ENCODE measurements at regions not wholly inside any gene's neighbourhood (a gene's known extent, or its start where the extent isn't known, plus 50 kb on each side); places are given as distances from the start of the nearest gene placed in this dataset.

GRCh38 chr15:58331913-58332675, 99.7 kb upstream of the LIPC start (continued):
- TF ChIP-seq RERE (CRISPR knock-in tag; IDR thresholded peaks at IDR 0.05; ENCODE audit: low read depth): no peak
- TF ChIP-seq, protein P1, sequence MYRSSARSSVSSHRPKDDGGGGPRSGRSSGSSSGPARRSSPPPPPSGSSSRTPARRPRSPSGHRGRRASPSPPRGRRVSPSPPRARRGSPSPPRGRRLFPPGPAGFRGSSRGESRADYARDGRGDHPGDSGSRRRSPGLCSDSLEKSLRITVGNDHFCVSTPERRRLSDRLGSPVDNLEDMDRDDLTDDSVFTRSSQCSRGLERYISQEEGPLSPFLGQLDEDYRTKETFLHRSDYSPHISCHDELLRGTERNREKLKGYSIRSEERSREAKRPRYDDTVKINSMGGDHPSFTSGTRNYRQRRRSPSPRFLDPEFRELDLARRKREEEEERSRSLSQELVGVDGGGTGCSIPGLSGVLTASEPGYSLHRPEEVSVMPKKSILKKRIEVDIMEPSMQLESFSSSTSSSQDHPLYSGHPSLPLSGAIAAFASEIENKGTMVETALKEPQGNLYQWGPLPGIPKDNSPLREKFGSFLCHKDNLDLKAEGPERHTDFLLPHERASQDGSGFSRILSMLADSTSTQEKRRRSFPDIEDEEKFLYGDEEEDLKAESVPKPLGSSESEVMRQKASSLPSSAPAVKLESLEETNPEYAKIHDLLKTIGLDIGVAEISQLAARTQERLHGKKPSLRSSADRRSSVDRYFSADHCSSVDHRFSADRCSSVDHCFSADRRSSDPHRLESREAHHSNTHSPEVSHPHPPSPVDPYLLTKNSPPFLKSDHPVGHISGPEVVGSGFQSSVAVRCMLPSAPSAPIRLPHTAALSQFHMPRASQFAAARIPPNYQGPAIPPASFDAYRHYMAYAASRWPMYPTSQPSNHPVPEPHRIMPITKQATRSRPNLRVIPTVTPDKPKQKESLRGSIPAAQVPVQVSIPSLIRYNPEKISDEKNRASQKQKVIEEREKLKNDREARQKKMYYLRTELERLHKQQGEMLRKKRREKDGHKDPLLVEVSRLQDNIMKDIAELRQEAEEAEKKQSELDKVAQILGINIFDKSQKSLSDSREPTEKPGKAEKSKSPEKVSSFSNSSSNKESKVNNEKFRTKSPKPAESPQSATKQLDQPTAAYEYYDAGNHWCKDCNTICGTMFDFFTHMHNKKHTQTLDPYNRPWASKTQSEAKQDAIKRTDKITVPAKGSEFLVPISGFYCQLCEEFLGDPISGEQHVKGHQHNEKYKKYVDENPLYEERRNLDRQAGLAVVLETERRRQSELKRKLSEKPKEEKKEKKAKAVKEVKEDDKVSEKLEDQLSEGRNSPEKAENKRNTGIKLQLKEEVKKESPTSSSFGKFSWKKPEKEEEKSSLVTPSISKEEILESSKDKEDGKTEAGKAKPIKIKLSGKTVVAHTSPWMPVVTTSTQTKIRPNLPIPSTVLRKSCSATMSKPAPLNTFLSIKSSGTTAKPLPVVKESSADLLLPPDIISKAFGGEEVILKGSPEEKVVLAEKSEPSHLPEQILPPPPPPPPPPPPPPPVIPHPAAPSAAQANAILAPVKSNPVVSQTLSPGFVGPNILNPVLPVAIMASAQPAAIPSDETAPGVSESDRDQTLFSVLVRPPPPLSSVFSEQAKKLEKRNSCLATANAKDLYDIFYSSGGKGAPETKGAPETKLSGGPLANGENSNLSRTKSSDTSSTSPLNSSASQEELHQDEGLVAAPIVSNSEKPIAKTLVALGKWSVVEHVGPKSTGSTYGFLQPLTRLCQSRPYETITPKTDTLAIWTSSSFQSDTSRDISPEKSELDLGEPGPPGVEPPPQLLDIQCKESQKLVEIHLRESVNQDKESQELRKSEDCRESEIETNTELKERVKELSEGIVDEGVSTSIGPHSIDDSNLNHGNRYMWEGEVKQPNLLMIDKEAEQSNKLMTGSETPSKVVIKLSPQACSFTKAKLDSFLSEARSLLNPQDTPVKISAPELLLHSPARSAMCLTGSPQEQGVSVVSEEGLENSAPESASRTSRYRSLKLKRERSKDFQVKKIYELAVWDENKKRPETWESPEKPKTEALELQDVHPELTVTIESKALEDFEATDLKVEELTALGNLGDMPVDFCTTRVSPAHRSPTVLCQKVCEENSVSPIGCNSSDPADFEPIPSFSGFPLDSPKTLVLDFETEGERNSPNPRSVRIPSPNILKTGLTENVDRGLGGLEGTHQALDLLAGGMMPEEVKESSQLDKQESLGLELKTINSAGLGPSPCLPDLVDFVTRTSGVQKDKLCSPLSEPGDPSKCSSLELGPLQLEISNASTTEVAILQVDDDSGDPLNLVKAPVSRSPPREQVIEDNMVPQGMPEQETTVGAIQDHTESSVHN (CRISPR knock-in tag; IDR thresholded peaks at IDR 0.05): no peak
- TF ChIP-seq ZBED4 (CRISPR knock-in tag; IDR thresholded peaks at IDR 0.05; ENCODE audit: borderline replicate concordance): no peak
- peak; percentile 83 for TF ChIP-seq NR2F6 (IDR thresholded peaks at IDR 0.05)
- TF ChIP-seq NR2F6 (CRISPR knock-in tag; IDR thresholded peaks at IDR 0.05): peak; percentile 88
- peak; percentile 71; the same call in 1 of the 2 replicates for TF ChIP-seq HOXA3 (CRISPR knock-in tag; IDR thresholded peaks at IDR 0.05)
- no peak for TF ChIP-seq ZBTB39 (CRISPR knock-in tag; IDR thresholded peaks at IDR 0.05)
- no peak for TF ChIP-seq SRSF1 (optimal IDR thresholded peaks at IDR 0.05; ENCODE audit: low read depth, low read length)
